ENCODE measurements at regions not wholly inside any gene's neighbourhood (a gene's known extent, or its start where the extent isn't known, plus 50 kb on each side); places are given as distances from the start of the nearest gene placed in this dataset.

GRCh38 chr1:70916034-70916427 is 131.6 kb downstream of the PTGER3 start:
- TF ChIP-seq FOXM1 (IDR thresholded peaks at IDR 0.05; ENCODE audit: borderline replicate concordance), result no peak
- no peak for TF ChIP-seq SUZ12 (IDR thresholded peaks at IDR 0.05)
- TF ChIP-seq L3MBTL2 (conservative IDR thresholded peaks at IDR 0.05), result no peak
- TF ChIP-seq NFRKB (IDR thresholded peaks at IDR 0.05), result no peak
- TF ChIP-seq, protein P1, sequence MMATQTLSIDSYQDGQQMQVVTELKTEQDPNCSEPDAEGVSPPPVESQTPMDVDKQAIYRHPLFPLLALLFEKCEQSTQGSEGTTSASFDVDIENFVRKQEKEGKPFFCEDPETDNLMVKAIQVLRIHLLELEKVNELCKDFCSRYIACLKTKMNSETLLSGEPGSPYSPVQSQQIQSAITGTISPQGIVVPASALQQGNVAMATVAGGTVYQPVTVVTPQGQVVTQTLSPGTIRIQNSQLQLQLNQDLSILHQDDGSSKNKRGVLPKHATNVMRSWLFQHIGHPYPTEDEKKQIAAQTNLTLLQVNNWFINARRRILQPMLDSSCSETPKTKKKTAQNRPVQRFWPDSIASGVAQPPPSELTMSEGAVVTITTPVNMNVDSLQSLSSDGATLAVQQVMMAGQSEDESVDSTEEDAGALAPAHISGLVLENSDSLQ (IDR thresholded peaks at IDR 0.05), result no peak
- no peak for TF ChIP-seq SP1 (IDR thresholded peaks at IDR 0.05)
- no peak for TF ChIP-seq TARDBP (IDR thresholded peaks at IDR 0.05)
- TF ChIP-seq HDGF (IDR thresholded peaks at IDR 0.05; ENCODE audit: borderline replicate concordance), result no peak
- TF ChIP-seq FOXK2 (IDR thresholded peaks at IDR 0.05), result no peak
- no peak for TF ChIP-seq BHLHE40 (IDR thresholded peaks at IDR 0.05; ENCODE audit: borderline replicate concordance)
- TF ChIP-seq ARNT (IDR thresholded peaks at IDR 0.05), result no peak

Measured in HEK293T (cell line).